ENCODE measurements at regions not wholly inside any gene's neighbourhood (a gene's known extent, or its start where the extent isn't known, plus 50 kb on each side); places are given as distances from the start of the nearest gene placed in this dataset.

DNA sequence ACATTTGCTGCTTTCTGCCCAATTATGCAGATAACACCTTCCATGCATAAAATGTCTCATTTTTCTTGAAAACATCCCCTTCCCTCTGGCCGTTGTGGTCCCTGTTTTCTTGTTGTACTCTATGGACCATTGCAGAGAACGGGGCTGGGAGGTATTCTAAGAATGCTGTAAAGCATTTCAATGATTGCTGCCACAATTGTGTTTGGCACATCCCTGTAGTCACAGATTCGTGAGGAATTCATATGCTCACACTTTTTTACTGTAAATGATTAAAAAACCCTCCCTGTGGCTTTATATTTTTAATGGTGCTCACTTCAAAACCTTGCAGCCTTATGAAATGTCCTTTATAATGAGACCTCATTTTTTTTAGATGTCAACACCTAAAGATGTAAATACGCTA lies 207.2 kb upstream of the GBE1 start:
- H4K20me1 ChIP-seq (replicated peaks; ENCODE audit: insufficient read depth), result no peaks in the 10 kb centered on the region
- H3K27ac ChIP-seq (ENCODE audit: low read depth), result no peak overlapping the region
- DNase-seq (ENCODE audit: low spot score) (peak; percentile 68), ATAC-seq (peak; percentile 78)
- H3K4me3 Mint-ChIP-seq, result no peak overlapping the region
- no peaks in the 10 kb centered on the region for H3K36me3 ChIP-seq (ENCODE audit: insufficient read depth)
- peaks cover 12% of the 10 kb centered on the region; the same call in 2 of the 3 replicates for H3K9me3 Mint-ChIP-seq
- H3K36me3 Mint-ChIP-seq (ENCODE audit: low read depth), result peaks cover 20% of the 10 kb centered on the region; the same call in 2 of the 3 replicates
- H3K4me1 Mint-ChIP-seq, result peaks cover 46% of the 10 kb centered on the region
- H3K4me3 ChIP-seq, result no peak overlapping the region
- H3K4me1 ChIP-seq (ENCODE audit: insufficient read depth), result peaks cover 43% of the 10 kb centered on the region
- H3K9me2 ChIP-seq (ENCODE audit: insufficient read depth), result no peaks in the 10 kb centered on the region
- H3K4me2 ChIP-seq, result peak overlapping the region; percentile 10
- no peaks in the 10 kb centered on the region for H3F3A ChIP-seq (replicated peaks; ENCODE audit: low read depth)
- H3K27ac Mint-ChIP-seq, result no peak overlapping the region
- H3K27me3 ChIP-seq (ENCODE audit: insufficient read depth), result no peaks in the 10 kb centered on the region
- TF ChIP-seq NANOG (IDR thresholded peaks at IDR 0.05; ENCODE audit: borderline replicate concordance) (peak; percentile 30; the same call in 1 of the 2 replicates), POLR2AphosphoS5 (IDR thresholded peaks at IDR 0.05; ENCODE audit: low read depth) (no peak)
- H3K79me2 ChIP-seq (replicated peaks; ENCODE audit: insufficient read depth), result no peaks in the 10 kb centered on the region
- H3K27me3 Mint-ChIP-seq (ENCODE audit: insufficient read depth, low read depth, poor library complexity), result no peaks in the 10 kb centered on the region
- H2AFZ ChIP-seq, result no peak overlapping the region

DNA sequence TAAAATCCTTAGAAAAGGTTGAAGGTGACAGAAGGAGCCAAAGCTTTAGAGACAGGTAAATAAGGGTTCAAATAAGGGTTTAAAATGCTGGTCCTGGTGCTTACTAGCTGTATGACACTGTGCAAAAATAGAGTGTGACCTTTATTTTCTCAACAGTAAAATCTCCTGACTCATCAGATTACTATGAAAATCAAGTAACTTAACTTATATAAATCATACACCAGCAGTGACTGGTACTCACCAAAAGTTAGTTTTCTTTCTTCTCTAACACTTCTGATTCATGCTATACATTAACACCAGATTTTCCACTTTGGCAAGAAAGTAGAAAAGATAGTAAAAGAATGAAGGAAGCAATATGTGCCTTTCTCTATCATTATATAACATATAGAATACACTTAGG lies 205.9 kb upstream of the GBE1 start:
- Histone ChIP-seq H3K27me3 (ENCODE audit: insufficient read depth) (no peaks in the 10 kb centered on the region), H3K9me2 (ENCODE audit: insufficient read depth) (no peaks in the 10 kb centered on the region; the same call in 1 of the 2 replicates)
- peaks cover 17% of the 10 kb centered on the region; the same call in 2 of the 3 replicates for H3K36me3 Mint-ChIP-seq (ENCODE audit: low read depth)

More for the DNA sequence above, 205.9 kb upstream of the GBE1 start:
- Mint-ChIP-seq H3K27me3 (ENCODE audit: insufficient read depth, low read depth, poor library complexity) (peaks cover 1% of the 10 kb centered on the region), H3K9me3 (peaks cover 12% of the 10 kb centered on the region; the same call in 2 of the 3 replicates), H3K4me3 (no peak overlapping the region), H3K4me1 (peaks cover 48% of the 10 kb centered on the region), H3K27ac (peak overlapping the region; percentile 13; the same call in 1 of the 2 replicates)
- no peaks in the 10 kb centered on the region for H4K20me1 ChIP-seq (replicated peaks; ENCODE audit: insufficient read depth)
- no peaks in the 10 kb centered on the region for H3K36me3 ChIP-seq (ENCODE audit: insufficient read depth)
- no peak overlapping the region for H2AFZ ChIP-seq
- H3K27ac ChIP-seq (ENCODE audit: low read depth), result no peak overlapping the region
- H3K4me3 ChIP-seq, result no peak overlapping the region
- H3K4me1 ChIP-seq (ENCODE audit: insufficient read depth), result peaks cover 43% of the 10 kb centered on the region
- TF ChIP-seq EZH2phosphoT487 (IDR thresholded peaks at IDR 0.05; ENCODE audit: unreplicated experiment), result no peak
- TF ChIP-seq EZH2 (IDR thresholded peaks at IDR 0.05; ENCODE audit: low read depth, unreplicated experiment), result no peak
- TF ChIP-seq, protein P1, sequence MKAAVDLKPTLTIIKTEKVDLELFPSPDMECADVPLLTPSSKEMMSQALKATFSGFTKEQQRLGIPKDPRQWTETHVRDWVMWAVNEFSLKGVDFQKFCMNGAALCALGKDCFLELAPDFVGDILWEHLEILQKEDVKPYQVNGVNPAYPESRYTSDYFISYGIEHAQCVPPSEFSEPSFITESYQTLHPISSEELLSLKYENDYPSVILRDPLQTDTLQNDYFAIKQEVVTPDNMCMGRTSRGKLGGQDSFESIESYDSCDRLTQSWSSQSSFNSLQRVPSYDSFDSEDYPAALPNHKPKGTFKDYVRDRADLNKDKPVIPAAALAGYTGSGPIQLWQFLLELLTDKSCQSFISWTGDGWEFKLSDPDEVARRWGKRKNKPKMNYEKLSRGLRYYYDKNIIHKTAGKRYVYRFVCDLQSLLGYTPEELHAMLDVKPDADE (IDR thresholded peaks at IDR 0.05), result no peak
- TF ChIP-seq, protein P2, sequence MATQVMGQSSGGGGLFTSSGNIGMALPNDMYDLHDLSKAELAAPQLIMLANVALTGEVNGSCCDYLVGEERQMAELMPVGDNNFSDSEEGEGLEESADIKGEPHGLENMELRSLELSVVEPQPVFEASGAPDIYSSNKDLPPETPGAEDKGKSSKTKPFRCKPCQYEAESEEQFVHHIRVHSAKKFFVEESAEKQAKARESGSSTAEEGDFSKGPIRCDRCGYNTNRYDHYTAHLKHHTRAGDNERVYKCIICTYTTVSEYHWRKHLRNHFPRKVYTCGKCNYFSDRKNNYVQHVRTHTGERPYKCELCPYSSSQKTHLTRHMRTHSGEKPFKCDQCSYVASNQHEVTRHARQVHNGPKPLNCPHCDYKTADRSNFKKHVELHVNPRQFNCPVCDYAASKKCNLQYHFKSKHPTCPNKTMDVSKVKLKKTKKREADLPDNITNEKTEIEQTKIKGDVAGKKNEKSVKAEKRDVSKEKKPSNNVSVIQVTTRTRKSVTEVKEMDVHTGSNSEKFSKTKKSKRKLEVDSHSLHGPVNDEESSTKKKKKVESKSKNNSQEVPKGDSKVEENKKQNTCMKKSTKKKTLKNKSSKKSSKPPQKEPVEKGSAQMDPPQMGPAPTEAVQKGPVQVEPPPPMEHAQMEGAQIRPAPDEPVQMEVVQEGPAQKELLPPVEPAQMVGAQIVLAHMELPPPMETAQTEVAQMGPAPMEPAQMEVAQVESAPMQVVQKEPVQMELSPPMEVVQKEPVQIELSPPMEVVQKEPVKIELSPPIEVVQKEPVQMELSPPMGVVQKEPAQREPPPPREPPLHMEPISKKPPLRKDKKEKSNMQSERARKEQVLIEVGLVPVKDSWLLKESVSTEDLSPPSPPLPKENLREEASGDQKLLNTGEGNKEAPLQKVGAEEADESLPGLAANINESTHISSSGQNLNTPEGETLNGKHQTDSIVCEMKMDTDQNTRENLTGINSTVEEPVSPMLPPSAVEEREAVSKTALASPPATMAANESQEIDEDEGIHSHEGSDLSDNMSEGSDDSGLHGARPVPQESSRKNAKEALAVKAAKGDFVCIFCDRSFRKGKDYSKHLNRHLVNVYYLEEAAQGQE (IDR thresholded peaks at IDR 0.05; ENCODE audit: unreplicated experiment), result no peak
- no peak for TF ChIP-seq NANOG (IDR thresholded peaks at IDR 0.05; ENCODE audit: borderline replicate concordance)
- TF ChIP-seq ZNF114 (CRISPR knock-in tag; IDR thresholded peaks at IDR 0.05), result no peak
- no peak for TF ChIP-seq CREB1 (CRISPR knock-in tag; IDR thresholded peaks at IDR 0.05; ENCODE audit: low read depth)
- no peaks in the 10 kb centered on the region for H3F3A ChIP-seq (replicated peaks; ENCODE audit: low read depth)
- H3K4me2 ChIP-seq, result no peak overlapping the region
- DNase-seq (ENCODE audit: low spot score), result no peak
- H3K79me2 ChIP-seq (replicated peaks; ENCODE audit: insufficient read depth), result no peaks in the 10 kb centered on the region
- no peak for ATAC-seq
